PFSK-1 (cell line): ENCODE measurements at regions not wholly inside any gene's neighbourhood (a gene's known extent, or its start where the extent isn't known, plus 50 kb on each side); places are given as distances from the start of the nearest gene placed in this dataset.

Source experiments
- FOXP2 ChIP-seq: optimal IDR thresholded peaks from 2 replicates; pipeline ENCODE3; 2011; ENCODE audit warnings: borderline replicate concordance, control low read depth, inconsistent platforms; ENCODE audit not compliant: insufficient read depth; ENCODE audit errors: extremely low read length, extremely low read depth
- POLR2AphosphoS5 ChIP-seq: IDR thresholded peaks from 2 replicates; pipeline ENCODE4 v1.6.1; 2012; ENCODE audit warnings: low read depth, mild to moderate bottlenecking, control low read depth, low read length, moderate library complexity
- REST ChIP-seq, 2 experiments: IDR thresholded peaks; 2 replicates each; pipeline versions ENCODE4 v1.6.1 to v1.8.0; 2011 to 2012; ENCODE audit warnings: low read depth in 2 of 2, low read length in 2 of 2, control low read depth in 1 of 2, inconsistent platforms in 1 of 2, mild to moderate bottlenecking in 1 of 2, moderate library complexity in 1 of 2; ENCODE audit not compliant: insufficient read depth in 1 of 2
- SIN3A ChIP-seq: IDR thresholded peaks from 2 replicates; pipeline ENCODE4 v1.6.1; 2012; ENCODE audit warnings: mild to moderate bottlenecking, low read length, moderate library complexity, borderline replicate concordance; ENCODE audit not compliant: insufficient read depth
- TAF1 ChIP-seq: IDR thresholded peaks from 2 replicates; pipeline ENCODE4 v1.6.1; 2012; ENCODE audit warnings: low read length, control low read depth, borderline replicate concordance; ENCODE audit not compliant: insufficient read depth

- no peak for TF ChIP-seq TAF1
- TF ChIP-seq SIN3A, result no peak
- no peak for TF ChIP-seq FOXP2
- no peak for TF ChIP-seq POLR2AphosphoS5
- no peak for TF ChIP-seq REST (IDR thresholded peaks at IDR 0.05; ENCODE audit: insufficient read depth in 1 of 2, low read depth in 2 of 2, low read length in 2 of 2)
These were observed 153.3 kb upstream of the USP9X start for GRCh38 chrX:40931921-40932320.

DNA sequence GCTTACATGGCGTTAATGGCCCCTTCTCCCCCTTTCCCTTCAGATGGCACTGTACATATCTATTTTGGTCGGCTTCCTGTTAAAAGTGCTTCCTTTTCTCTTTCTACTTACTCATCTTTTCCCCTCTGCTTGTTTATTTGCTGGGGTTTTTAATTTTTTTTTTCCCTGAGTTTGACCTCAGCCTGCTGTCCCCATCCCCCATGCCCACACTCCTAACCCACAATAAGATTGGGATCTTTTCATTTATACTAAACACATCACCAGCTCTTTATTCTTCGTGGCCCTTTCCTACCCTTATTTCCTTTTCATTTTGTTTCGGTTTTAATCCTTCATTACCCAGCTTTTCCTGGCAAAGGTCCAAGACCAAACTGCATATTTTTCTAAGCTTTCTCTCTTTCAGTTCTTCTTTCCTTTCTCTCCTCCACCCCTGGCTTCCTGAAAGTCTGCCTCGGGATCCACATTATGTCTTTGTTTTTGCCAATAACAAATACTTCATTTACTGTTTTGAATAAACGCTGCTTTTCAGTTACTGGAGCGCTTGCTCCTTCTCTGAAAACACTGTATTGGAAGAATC, 152.0 kb upstream of the USP9X start:
- TF ChIP-seq TAF1 (no peak), REST (IDR thresholded peaks at IDR 0.05; ENCODE audit: insufficient read depth in 1 of 2, low read depth in 2 of 2, low read length in 2 of 2) (no peak), POLR2AphosphoS5 (no peak), SIN3A (no peak), FOXP2 (no peak)

DNA sequence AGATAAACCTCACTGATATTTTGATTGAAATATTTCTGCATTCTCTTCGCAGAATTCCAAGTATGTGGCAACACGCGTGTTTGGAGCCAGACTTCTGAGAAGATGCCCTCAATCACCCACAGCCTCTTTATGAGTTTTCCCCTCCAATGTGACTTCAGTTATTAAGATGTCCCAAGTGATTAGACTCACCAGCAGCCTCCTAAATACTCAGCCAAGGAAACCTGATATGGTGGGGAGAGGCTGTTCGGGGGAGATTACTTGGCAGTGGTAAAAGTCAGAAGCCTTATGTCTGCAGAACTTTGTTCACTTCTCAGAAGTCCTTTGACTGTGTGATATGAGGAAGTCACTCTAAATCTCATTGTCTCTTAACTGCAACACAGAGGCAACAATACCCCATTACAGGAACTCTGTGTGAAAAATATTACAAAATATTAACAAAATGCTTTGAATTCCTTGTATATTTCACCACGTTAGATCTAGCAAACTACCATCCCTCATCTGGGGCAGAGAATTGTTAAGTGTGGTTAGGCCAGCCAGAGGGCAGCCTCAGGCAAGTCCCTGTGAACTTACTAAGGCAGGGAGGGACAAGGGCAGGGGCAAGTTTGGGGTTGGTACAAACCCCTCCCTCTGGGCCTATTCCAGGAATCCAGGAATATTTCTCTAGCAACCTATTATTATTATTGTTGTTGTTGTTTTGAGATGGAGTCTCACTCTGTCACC, 151.4 kb upstream of the USP9X start:
- TF ChIP-seq POLR2AphosphoS5 (no peak), FOXP2 (no peak), REST (IDR thresholded peaks at IDR 0.05; ENCODE audit: insufficient read depth in 1 of 2, low read depth in 2 of 2, low read length in 2 of 2) (no peak), TAF1 (no peak), SIN3A (no peak)

- no peak for TF ChIP-seq TAF1
- TF ChIP-seq FOXP2, result no peak
- no peak for TF ChIP-seq POLR2AphosphoS5
- TF ChIP-seq SIN3A, result no peak
- no peak for TF ChIP-seq REST (IDR thresholded peaks at IDR 0.05; ENCODE audit: insufficient read depth in 1 of 2, low read depth in 2 of 2, low read length in 2 of 2)
These were observed 148.4 kb upstream of the USP9X start for GRCh38 chrX:40936827-40937226.
